Neural progenitor cell (in vitro differentiated cells): ENCODE measurements at regions not wholly inside any gene's neighbourhood (a gene's known extent, or its start where the extent isn't known, plus 50 kb on each side); places are given as distances from the start of the nearest gene placed in this dataset.

ENCODE experiments used
- EZH2phosphoT487 ChIP-seq: fragments of 200-600 bp; sonication (generic); IDR thresholded peaks from 2 replicates; pipeline ENCODE4 v1.6.1; 2017; ENCODE audit warnings: antibody characterized with exemption
- TF ChIP-seq, protein P1 (sequence below): fragments of 200-600 bp; sonication (generic); IDR thresholded peaks from 2 replicates; pipeline ENCODE4 v1.5.1; 2017; ENCODE audit warnings: antibody characterized with exemption, mild to moderate bottlenecking

- TF ChIP-seq, protein P1, sequence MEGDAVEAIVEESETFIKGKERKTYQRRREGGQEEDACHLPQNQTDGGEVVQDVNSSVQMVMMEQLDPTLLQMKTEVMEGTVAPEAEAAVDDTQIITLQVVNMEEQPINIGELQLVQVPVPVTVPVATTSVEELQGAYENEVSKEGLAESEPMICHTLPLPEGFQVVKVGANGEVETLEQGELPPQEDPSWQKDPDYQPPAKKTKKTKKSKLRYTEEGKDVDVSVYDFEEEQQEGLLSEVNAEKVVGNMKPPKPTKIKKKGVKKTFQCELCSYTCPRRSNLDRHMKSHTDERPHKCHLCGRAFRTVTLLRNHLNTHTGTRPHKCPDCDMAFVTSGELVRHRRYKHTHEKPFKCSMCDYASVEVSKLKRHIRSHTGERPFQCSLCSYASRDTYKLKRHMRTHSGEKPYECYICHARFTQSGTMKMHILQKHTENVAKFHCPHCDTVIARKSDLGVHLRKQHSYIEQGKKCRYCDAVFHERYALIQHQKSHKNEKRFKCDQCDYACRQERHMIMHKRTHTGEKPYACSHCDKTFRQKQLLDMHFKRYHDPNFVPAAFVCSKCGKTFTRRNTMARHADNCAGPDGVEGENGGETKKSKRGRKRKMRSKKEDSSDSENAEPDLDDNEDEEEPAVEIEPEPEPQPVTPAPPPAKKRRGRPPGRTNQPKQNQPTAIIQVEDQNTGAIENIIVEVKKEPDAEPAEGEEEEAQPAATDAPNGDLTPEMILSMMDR = no peak
- TF ChIP-seq EZH2phosphoT487 = no peak
Observed at GRCh38 chr5:4244306-4244705, 648.7 kb downstream of the IRX1 start.
